Brain microvascular endothelial cell (primary cell): ENCODE measurements at regions not wholly inside any gene's neighbourhood (a gene's known extent, or its start where the extent isn't known, plus 50 kb on each side); places are given as distances from the start of the nearest gene placed in this dataset.

Source experiments
- DNase-seq: peaks from one replicate; pipeline ENCODE4 v3.0.0-alpha.2; 2020
- H3K27ac ChIP-seq: fragments of 250-450 bp; sonication (Bioruptor Pico); 2 replicates; pipeline ENCODE4 v1.5.1; 2020; ENCODE audit warnings: mild to moderate bottlenecking, moderate library complexity
- H3K27me3 ChIP-seq: fragments of 250-450 bp; sonication (Bioruptor Pico); replicated peaks from 2 replicates; pipeline ENCODE4 v1.5.1; 2020; ENCODE audit warnings: mild to moderate bottlenecking
- H3K36me3 ChIP-seq: fragments of 250-450 bp; sonication (Bioruptor Pico); replicated peaks from 2 replicates; pipeline ENCODE4 v1.5.1; 2020; ENCODE audit warnings: mild to moderate bottlenecking
- H3K4me3 ChIP-seq: 2 replicates; pipeline ENCODE4 v1.5.1; 2011; ENCODE audit warnings: low read depth, mild to moderate bottlenecking, control low read depth, low read length, moderate library complexity
- in situ Hi-C: cut with HindIII; loops from 2 replicates; pipeline ENCODE4 v1.10.0; 2017; ENCODE audit warnings: low sequenced_read_pairs, low pct_ligation_motif_present
- TF ChIP-seq, protein P1 (sequence below): IDR thresholded peaks from 2 replicates; pipeline ENCODE4 v1.5.1; 2011; ENCODE audit warnings: low read depth, mild to moderate bottlenecking, moderate library complexity, low read length, control low read depth, inconsistent platforms; ENCODE audit errors: missing control alignments

- in situ Hi-C loops, result no loop called here
- H3K27ac ChIP-seq, result no peak overlapping the region
- H3K36me3 ChIP-seq, result no peaks in the 10 kb centered on the region
- DNase-seq, result no peak
- no peaks in the 10 kb centered on the region for H3K27me3 ChIP-seq
- TF ChIP-seq, protein P1, sequence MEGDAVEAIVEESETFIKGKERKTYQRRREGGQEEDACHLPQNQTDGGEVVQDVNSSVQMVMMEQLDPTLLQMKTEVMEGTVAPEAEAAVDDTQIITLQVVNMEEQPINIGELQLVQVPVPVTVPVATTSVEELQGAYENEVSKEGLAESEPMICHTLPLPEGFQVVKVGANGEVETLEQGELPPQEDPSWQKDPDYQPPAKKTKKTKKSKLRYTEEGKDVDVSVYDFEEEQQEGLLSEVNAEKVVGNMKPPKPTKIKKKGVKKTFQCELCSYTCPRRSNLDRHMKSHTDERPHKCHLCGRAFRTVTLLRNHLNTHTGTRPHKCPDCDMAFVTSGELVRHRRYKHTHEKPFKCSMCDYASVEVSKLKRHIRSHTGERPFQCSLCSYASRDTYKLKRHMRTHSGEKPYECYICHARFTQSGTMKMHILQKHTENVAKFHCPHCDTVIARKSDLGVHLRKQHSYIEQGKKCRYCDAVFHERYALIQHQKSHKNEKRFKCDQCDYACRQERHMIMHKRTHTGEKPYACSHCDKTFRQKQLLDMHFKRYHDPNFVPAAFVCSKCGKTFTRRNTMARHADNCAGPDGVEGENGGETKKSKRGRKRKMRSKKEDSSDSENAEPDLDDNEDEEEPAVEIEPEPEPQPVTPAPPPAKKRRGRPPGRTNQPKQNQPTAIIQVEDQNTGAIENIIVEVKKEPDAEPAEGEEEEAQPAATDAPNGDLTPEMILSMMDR, result no peak
- no peak overlapping the region for H3K4me3 ChIP-seq
Observed at GRCh38 chr5:62985749-62986148, 407.1 kb downstream of the LRRC70 start.

DNA sequence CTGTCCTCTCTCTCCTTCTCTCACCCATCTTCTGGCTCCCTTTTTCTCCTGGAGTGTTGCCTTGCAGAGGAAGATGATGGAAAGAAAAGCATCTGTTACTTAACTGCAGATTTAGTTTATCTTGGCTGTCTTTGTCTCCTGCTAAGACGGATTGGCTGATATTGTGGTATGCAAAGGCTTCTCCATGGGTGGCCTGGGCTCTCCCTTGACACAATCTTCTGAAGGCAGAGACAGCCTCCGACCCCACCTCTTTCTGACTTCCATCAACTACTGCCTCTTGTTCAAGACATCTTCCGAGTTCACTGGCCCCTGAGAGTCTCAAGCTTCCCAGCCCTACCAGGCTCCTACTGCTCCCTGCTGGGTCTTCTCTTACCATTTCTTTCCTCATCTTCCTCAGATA is 403.7 kb downstream of the LRRC70 start:
- no peaks in the 10 kb centered on the region for H3K27me3 ChIP-seq
- in situ Hi-C loops, result no loop called here
- no peaks in the 10 kb centered on the region for H3K36me3 ChIP-seq
- no peak overlapping the region for H3K27ac ChIP-seq
- DNase-seq, result no peak
- TF ChIP-seq, protein P1, result no peak
- H3K4me3 ChIP-seq, result no peak overlapping the region

GRCh38 chr5:62980884-62981283 is 402.3 kb downstream of the LRRC70 start:
- Histone ChIP-seq H3K4me3 (no peak overlapping the region), H3K27me3 (no peaks in the 10 kb centered on the region), H3K27ac (no peak overlapping the region), H3K36me3 (no peaks in the 10 kb centered on the region)
- in situ Hi-C loops, result no loop called here
- DNase-seq, result no peak
- TF ChIP-seq, protein P1, result no peak

DNA sequence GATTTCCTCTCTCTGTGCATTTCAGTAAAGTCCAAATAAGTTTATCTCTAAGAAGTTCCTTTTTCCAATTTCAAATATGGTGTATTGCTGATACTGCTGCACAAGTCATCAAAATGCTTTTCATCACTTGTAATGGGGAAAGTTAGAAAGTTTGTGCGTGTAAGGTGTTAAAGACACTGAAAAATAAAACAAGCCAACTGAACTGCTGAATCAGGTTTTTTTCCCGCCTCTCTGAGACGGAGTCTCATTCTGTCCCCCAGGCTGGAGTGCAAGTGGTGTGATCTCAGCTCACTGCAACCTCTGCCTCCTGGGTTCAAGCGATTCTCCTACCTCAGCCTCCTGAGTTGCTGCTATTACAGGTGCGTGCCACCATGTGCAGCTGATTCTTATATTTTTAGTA is 400.9 kb downstream of the LRRC70 start:
- Histone ChIP-seq H3K27me3 (no peaks in the 10 kb centered on the region), H3K36me3 (no peaks in the 10 kb centered on the region), H3K4me3 (no peak overlapping the region), H3K27ac (no peak overlapping the region)
- no peak for DNase-seq
- in situ Hi-C loops, result no loop called here
- TF ChIP-seq, protein P1, result no peak

- no peak for DNase-seq
- Histone ChIP-seq H3K27ac (no peak overlapping the region), H3K4me3 (no peak overlapping the region), H3K27me3 (no peaks in the 10 kb centered on the region), H3K36me3 (no peaks in the 10 kb centered on the region)
- in situ Hi-C loops, result no loop called here
- TF ChIP-seq, protein P1, result no peak
Observed at GRCh38 chr5:62977661-62978060, 399.0 kb downstream of the LRRC70 start.

DNA sequence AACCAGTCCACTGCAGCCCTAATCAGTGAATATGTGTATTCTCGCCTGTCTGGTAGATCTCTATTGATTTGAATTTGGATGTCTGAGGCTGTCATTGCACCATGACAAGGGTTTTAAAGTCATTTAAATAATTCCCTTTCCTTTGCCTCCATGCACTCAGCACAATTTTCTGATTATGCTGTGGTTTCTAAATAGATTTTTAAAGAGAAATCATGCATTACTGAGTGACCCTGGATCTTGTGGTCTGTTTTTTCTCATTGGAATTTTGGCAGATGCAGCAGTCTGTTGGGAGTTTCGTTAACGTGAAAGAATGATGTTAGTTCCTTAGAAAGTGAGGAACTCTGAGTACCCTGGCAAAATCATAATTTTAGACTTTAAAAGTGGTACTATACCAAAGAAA is 396.0 kb downstream of the LRRC70 start:
- in situ Hi-C loops, result no loop called here

More for the DNA sequence above, 396.0 kb downstream of the LRRC70 start:
- Histone ChIP-seq H3K27me3 (no peaks in the 10 kb centered on the region), H3K4me3 (no peak overlapping the region), H3K27ac (no peak overlapping the region), H3K36me3 (no peaks in the 10 kb centered on the region)
- DNase-seq, result no peak
- TF ChIP-seq, protein P1, result no peak
